GM18505 (cell line): ENCODE measurements at regions not wholly inside any gene's neighbourhood (a gene's known extent, or its start where the extent isn't known, plus 50 kb on each side); places are given as distances from the start of the nearest gene placed in this dataset.
"Not testable (repeated sequence)": the region's sequence is repeated elsewhere in the genome, so short reads cannot be mapped to it uniquely, and the experiment has no call there.

Source experiments
- ATAC-seq: cut with Tn5 transposase; IDR thresholded peaks from one replicate; pipeline ENCODE4 v1.9.1; 2021; ENCODE audit not compliant: unreplicated experiment
- POLR2A ChIP-seq: IDR thresholded peaks from 4 replicates; pipeline ENCODE4 v1.6.1; 2011; ENCODE audit warnings: borderline replicate concordance; ENCODE audit not compliant: insufficient read depth, insufficient read length; ENCODE audit errors: extremely low read depth

DNA sequence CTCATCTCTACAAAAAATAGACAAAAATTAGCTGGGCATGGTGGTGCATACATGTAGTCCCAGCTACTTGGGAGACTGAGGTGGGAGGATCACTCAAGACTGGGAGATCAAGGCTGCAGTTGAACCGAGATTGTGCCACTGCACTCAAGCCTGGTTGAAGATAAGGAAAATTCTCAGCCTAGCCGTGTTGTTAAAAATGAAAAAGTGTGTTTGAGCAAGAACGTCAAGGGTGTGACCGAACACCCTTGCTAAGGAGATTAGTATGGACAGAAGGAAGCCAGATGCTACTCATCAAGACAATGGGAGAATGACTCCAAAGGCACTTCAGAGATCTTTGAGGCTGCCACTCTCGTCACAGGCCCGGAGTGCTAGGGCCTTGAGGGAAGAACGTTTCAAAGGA is 70.0 kb upstream of the NDUFV2 start:
- TF ChIP-seq POLR2A = no peak
- no peak for ATAC-seq

- ATAC-seq = no peak
- no peak for TF ChIP-seq POLR2A
Measured at GRCh38 chr18:9038277-9038871, 64.1 kb upstream of the NDUFV2 start.

- no peak for ATAC-seq
- no peak for TF ChIP-seq POLR2A
Measured at GRCh38 chr18:9039441-9040071, 62.9 kb upstream of the NDUFV2 start.

DNA sequence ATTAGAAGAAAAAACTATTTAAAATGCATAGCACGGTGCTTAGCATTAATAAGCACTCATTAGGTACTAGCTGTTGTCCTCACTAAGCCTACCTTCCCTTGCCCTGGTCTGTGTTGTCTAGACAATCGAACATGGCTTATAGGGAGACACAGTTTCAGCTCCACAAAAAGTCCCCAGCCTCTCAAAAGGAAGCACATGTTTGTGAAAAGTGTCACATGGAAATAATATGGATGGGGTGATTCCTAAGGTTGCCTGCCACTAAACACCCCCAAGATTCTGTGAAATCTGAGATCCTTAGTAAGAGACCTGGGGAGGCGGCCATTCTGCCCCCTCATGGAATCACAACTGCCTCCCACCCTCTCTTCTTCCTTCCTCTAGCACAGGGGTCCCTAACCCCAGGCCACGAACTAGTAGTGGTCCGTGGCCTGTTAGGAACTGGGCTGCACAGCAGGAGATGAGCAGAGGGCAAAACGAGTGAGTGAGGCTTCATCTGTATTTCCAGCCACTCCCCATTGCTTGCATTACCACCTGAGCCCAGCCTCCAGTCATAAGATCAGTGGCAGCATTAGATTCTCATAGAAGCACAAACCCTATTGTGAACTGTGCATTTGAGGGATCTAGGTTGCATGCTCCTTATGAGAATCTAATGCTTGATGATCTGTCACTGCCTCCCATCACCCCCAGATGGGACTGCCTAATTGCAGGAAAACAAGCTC is 59.6 kb upstream of the NDUFV2 start:
- no peak for ATAC-seq
- no peak for TF ChIP-seq POLR2A

- no peak for ATAC-seq
- TF ChIP-seq POLR2A = no peak
Measured at GRCh38 chr18:9043581-9043980, 58.9 kb upstream of the NDUFV2 start.

- no peak for TF ChIP-seq POLR2A
- ATAC-seq = no peak
Measured at GRCh38 chr18:9047715-9048114, 54.8 kb upstream of the NDUFV2 start.

- no peak for TF ChIP-seq POLR2A
- no peak for ATAC-seq
Measured at GRCh38 chr18:9048236-9048635, 54.3 kb upstream of the NDUFV2 start.

- no peak for TF ChIP-seq POLR2A
Measured at GRCh38 chr18:9048808-9049494, 53.5 kb upstream of the NDUFV2 start.

GRCh38 chr18:9049495-9049809 is 53.0 kb upstream of the NDUFV2 start:
- TF ChIP-seq POLR2A = no peak
- no peak for ATAC-seq

More at GRCh38 chr18:9048808-9049494, 53.5 kb upstream of the NDUFV2 start:
- no peak for ATAC-seq

DNA sequence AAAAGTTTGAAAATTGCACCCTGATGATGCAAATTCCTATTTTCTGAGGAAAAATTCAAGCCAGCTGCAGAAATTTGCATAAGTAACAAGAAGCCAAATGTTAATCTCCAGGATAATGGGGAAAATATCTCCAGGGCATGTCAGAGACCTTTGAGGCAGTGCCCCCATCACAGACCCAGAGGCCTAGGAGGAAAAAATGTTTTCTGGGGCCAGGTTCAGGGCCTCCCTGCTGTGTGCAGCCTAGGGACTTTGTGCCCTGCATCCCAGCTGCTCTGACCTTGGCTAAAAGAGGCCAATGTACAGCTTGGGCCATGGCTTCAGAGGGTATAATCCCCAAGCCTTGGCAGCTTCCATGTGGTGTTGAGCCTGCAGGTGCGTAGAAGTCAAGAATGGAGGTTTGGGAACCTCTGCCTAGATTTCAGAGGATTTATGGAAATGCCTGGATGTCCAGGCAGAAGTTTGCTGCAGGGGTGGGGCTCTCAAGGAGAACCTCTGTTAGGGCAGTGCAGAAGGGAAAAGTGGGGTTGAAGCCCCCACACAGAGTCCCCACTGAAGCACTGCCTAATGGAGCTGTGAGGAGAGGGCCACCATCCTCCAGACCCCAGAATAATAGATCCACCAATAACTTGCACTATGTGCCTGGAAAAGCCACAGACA is 51.7 kb upstream of the NDUFV2 start:
- ATAC-seq = not testable (repeated sequence)
